MV-4-11 (cell line): ENCODE measurements at regions not wholly inside any gene's neighbourhood (a gene's known extent, or its start where the extent isn't known, plus 50 kb on each side); places are given as distances from the start of the nearest gene placed in this dataset.
"Not testable (repeated sequence)": the region's sequence is repeated elsewhere in the genome, so short reads cannot be mapped to it uniquely, and the experiment has no call there.

ENCODE experiments used
- DNase-seq: peaks from one replicate; lab custom pipeline; 2025; lab: John Stamatoyannopoulos, UW

GRCh38 chr1:168826269-168826668, 97.3 kb upstream of the DPT start:
- DNase-seq, result no peak

GRCh38 chr1:168827557-168827956, 98.6 kb upstream of the DPT start:
- no peak for DNase-seq

- DNase-seq, result no peak
Measured at GRCh38 chr1:168829876-168830275, 100.9 kb upstream of the DPT start.

- DNase-seq, result no peak
Measured at GRCh38 chr1:168830562-168830961, 101.6 kb upstream of the DPT start.

- no peak for DNase-seq
Measured at GRCh38 chr1:168832661-168833060, 103.7 kb upstream of the DPT start.

- no peak for DNase-seq
Measured at GRCh38 chr1:168833362-168833761, 104.4 kb upstream of the DPT start.

GRCh38 chr1:168833801-168834224, 104.8 kb upstream of the DPT start:
- DNase-seq, result no peak

GRCh38 chr1:168834225-168834872, 105.3 kb upstream of the DPT start:
- no peak for DNase-seq

GRCh38 chr1:168835176-168835575, 106.2 kb upstream of the DPT start:
- no peak for DNase-seq

- no peak for DNase-seq
Measured at GRCh38 chr1:168835791-168836190, 106.8 kb upstream of the DPT start.

- DNase-seq, result no peak
Measured at GRCh38 chr1:168836469-168836868, 107.5 kb upstream of the DPT start.

- DNase-seq, result not testable (repeated sequence)
Measured at GRCh38 chr1:168837230-168837629, 108.2 kb upstream of the DPT start.

- DNase-seq, result no peak
Measured at GRCh38 chr1:168842306-168842705, 113.3 kb upstream of the DPT start.

GRCh38 chr1:168842916-168843315, 113.9 kb upstream of the DPT start:
- DNase-seq, result no peak

GRCh38 chr1:168843401-168843800, 114.4 kb upstream of the DPT start:
- no peak for DNase-seq

GRCh38 chr1:168843950-168844349, 114.9 kb upstream of the DPT start:
- DNase-seq, result no peak

GRCh38 chr1:168845140-168845539, 116.1 kb upstream of the DPT start:
- DNase-seq, result no peak

- no peak for DNase-seq
Measured at GRCh38 chr1:168848051-168848450, 119.0 kb upstream of the DPT start.

GRCh38 chr1:168861421-168862004, 132.5 kb upstream of the DPT start:
- DNase-seq, result no peak

GRCh38 chr1:168863772-168864171, 134.8 kb upstream of the DPT start:
- no peak for DNase-seq

GRCh38 chr1:168864266-168864665, 135.3 kb upstream of the DPT start:
- no peak for DNase-seq

- no peak for DNase-seq
Measured at GRCh38 chr1:168865850-168866620, 137.0 kb upstream of the DPT start.

- no peak for DNase-seq
Measured at GRCh38 chr1:168867941-168868634, 139.1 kb upstream of the DPT start.
